B cell (primary cell): ENCODE measurements at regions not wholly inside any gene's neighbourhood (a gene's known extent, or its start where the extent isn't known, plus 50 kb on each side); places are given as distances from the start of the nearest gene placed in this dataset.

ENCODE experiments used
- EZH2 ChIP-seq: IDR thresholded peaks from 2 replicates; pipeline ENCODE4 v1.6.1; 2012; ENCODE audit warnings: borderline replicate concordance, low read depth, mild to moderate bottlenecking, moderate library complexity, low read length; ENCODE audit not compliant: insufficient read depth, poor library complexity, severe bottlenecking
- TF ChIP-seq, protein P1 (sequence below): fragments of 200-600 bp; IDR thresholded peaks from one replicate; pipeline ENCODE4 v1.8.0; 2022; ENCODE audit warnings: antibody characterized with exemption, mild to moderate bottlenecking

- TF ChIP-seq, protein P1, sequence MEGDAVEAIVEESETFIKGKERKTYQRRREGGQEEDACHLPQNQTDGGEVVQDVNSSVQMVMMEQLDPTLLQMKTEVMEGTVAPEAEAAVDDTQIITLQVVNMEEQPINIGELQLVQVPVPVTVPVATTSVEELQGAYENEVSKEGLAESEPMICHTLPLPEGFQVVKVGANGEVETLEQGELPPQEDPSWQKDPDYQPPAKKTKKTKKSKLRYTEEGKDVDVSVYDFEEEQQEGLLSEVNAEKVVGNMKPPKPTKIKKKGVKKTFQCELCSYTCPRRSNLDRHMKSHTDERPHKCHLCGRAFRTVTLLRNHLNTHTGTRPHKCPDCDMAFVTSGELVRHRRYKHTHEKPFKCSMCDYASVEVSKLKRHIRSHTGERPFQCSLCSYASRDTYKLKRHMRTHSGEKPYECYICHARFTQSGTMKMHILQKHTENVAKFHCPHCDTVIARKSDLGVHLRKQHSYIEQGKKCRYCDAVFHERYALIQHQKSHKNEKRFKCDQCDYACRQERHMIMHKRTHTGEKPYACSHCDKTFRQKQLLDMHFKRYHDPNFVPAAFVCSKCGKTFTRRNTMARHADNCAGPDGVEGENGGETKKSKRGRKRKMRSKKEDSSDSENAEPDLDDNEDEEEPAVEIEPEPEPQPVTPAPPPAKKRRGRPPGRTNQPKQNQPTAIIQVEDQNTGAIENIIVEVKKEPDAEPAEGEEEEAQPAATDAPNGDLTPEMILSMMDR: no peak
- TF ChIP-seq EZH2: no peak
These were observed 225.7 kb upstream of the DMRT1 start for GRCh38 chr9:615756-616155.
